HL-60 (cell line): ENCODE measurements at regions not wholly inside any gene's neighbourhood (a gene's known extent, or its start where the extent isn't known, plus 50 kb on each side); places are given as distances from the start of the nearest gene placed in this dataset.

Experiments
- POLR2AphosphoS5 ChIP-seq: IDR thresholded peaks from 2 replicates; pipeline ENCODE4 v1.6.1; 2012; ENCODE audit warnings: low read depth
- TF ChIP-seq, protein P1 (sequence below): IDR thresholded peaks from one replicate; pipeline ENCODE4 v1.5.1; 2011; ENCODE audit warnings: low read length, control low read depth, inconsistent platforms; ENCODE audit not compliant: insufficient read depth

DNA sequence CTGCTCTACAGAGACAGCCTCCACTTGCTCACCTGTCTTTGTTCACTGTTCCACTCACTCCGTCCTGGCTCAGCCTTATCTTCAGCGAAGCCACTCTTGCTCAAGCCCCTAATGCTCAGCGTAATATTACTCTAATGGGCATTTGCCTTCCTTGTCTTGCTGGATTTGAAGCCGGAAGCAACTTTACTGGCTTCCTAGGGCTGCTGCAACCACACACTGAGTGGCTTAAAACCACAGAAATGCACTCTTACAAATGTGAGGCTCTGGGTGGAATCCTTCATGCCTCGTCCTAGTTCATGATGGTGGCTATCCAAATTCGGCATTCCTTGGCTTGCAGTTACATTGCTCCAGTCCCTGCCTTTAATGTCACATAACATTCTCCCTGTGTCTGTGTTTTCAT, 85.5 kb upstream of the MARCHF11 start:
- TF ChIP-seq, protein P1, sequence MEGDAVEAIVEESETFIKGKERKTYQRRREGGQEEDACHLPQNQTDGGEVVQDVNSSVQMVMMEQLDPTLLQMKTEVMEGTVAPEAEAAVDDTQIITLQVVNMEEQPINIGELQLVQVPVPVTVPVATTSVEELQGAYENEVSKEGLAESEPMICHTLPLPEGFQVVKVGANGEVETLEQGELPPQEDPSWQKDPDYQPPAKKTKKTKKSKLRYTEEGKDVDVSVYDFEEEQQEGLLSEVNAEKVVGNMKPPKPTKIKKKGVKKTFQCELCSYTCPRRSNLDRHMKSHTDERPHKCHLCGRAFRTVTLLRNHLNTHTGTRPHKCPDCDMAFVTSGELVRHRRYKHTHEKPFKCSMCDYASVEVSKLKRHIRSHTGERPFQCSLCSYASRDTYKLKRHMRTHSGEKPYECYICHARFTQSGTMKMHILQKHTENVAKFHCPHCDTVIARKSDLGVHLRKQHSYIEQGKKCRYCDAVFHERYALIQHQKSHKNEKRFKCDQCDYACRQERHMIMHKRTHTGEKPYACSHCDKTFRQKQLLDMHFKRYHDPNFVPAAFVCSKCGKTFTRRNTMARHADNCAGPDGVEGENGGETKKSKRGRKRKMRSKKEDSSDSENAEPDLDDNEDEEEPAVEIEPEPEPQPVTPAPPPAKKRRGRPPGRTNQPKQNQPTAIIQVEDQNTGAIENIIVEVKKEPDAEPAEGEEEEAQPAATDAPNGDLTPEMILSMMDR = no peak
- TF ChIP-seq POLR2AphosphoS5 = no peak
